GM12878 (cell line): ENCODE measurements at regions not wholly inside any gene's neighbourhood (a gene's known extent, or its start where the extent isn't known, plus 50 kb on each side); places are given as distances from the start of the nearest gene placed in this dataset.

Experiments
- ATAC-seq: fragments of 200-7000 bp; cut with Tn5 transposase; 3 replicates; pipeline ENCODE4 v1.9.1; 2020; ENCODE audit warnings: mild to moderate bottlenecking, moderate library complexity
- BruUV-seq: library from RNA; stranded (reverse); fragments of 400-500 nt; replicated peaks from 2 replicates; lab custom pipeline; 2021; lab: Mats Ljungman, UMichigan
- CTCF ChIA-PET: fragments of 300-600 bp; sonication (Branson Sonifier 250); formaldehyde crosslinking; extraction: SDS; loops from one replicate; lab custom pipeline; 2021; ENCODE audit warnings: inconsistent platforms; lab: Yijun Ruan, JAX
- POLR2A ChIA-PET: fragments of 350-600 bp; formaldehyde crosslinking; extraction: SDS; loops from one replicate; lab custom pipeline; 2021; ENCODE audit warnings: inconsistent platforms; lab: Charles Lee
- RAD21 ChIA-PET: fragments of 300-600 bp; sonication (Branson Sonifier 250); formaldehyde crosslinking; loops from one replicate; lab custom pipeline; 2023; ENCODE audit warnings: antibody characterized with exemption; ENCODE audit not compliant: unreplicated experiment; lab: Charles Lee
- SMC1A ChIA-PET: fragments of 300-600 bp; sonication (Branson Sonifier 250); formaldehyde crosslinking; loops from one replicate; lab custom pipeline; 2023; ENCODE audit not compliant: unreplicated experiment, uncharacterized antibody; lab: Charles Lee
- DNase-seq: peaks from one replicate; pipeline ENCODE4 v3.0.0-alpha.2; 2011; ENCODE audit warnings: low read depth, low spot score
- FAIRE-seq: peaks from 3 replicates; lab custom pipeline; 2011; peaks lifted over from hg19 to GRCh38; lab: Jason Lieb, UNC
- H2AFZ ChIP-seq: 2 replicates; pipeline ENCODE4 v1.6.0; 2011; ENCODE audit warnings: low read depth, low read length, control low read depth; ENCODE audit not compliant: control insufficient read depth
- H3K27ac ChIP-seq: 2 replicates; pipeline ENCODE4 v1.5.1; 2011; ENCODE audit warnings: control low read depth; ENCODE audit not compliant: control insufficient read depth, insufficient read depth
- H3K27me3 ChIP-seq, 2 experiments: replicated peaks in 1 of 2; 2 replicates each; pipeline versions ENCODE4 v1.6.0 to v1.6.1; 2011; ENCODE audit warnings: low read length in 1 of 2; ENCODE audit not compliant: control insufficient read depth in 2 of 2, insufficient read depth in 2 of 2
- H3K36me3 ChIP-seq, 2 experiments: 2 replicates each; pipeline ENCODE4 v1.5.1; 2011; ENCODE audit warnings: low read length in 1 of 2; ENCODE audit not compliant: control insufficient read depth in 2 of 2, insufficient read depth in 2 of 2
- H3K4me1 ChIP-seq: 2 replicates; pipeline ENCODE4 v1.6.1; 2011; ENCODE audit warnings: mild to moderate bottlenecking, low read length, moderate library complexity, mixed read lengths; ENCODE audit not compliant: control insufficient read depth, insufficient read depth
- H3K4me2 ChIP-seq: 2 replicates; pipeline ENCODE4 v1.6.0; 2011; ENCODE audit warnings: control low read depth; ENCODE audit not compliant: control insufficient read depth, insufficient read depth
- H3K4me3 ChIP-seq: fragments of 200-600 bp; sonication (generic); 2 replicates; pipeline ENCODE4 v1.5.1; 2016
- H3K79me2 ChIP-seq: 2 replicates; pipeline ENCODE4 v1.6.0; 2011; ENCODE audit warnings: low read length; ENCODE audit not compliant: control insufficient read depth, insufficient read depth
- H3K9ac ChIP-seq: 2 replicates; pipeline ENCODE4 v1.8.0; 2011; ENCODE audit warnings: low read length, control low read depth, mixed read lengths; ENCODE audit not compliant: control insufficient read depth, insufficient read depth
- H3K9me3 ChIP-seq: replicated peaks from 3 replicates; pipeline ENCODE4 v1.5.1; 2011; ENCODE audit warnings: mild to moderate bottlenecking, low read length; ENCODE audit not compliant: control insufficient read depth, insufficient read depth
- H4K20me1 ChIP-seq: 2 replicates; pipeline ENCODE4 v1.6.0; 2011; ENCODE audit not compliant: control insufficient read depth, insufficient read depth
- E2F8 ChIP-seq: fragments of 450-650 bp; IDR thresholded peaks from 2 replicates; pipeline ENCODE4 v1.6.1; 2018; ENCODE audit warnings: mild to moderate bottlenecking, low read depth, moderate library complexity; ENCODE audit not compliant: partially characterized antibody
- EED ChIP-seq: sonication (generic); IDR thresholded peaks from 2 replicates; pipeline ENCODE4 v1.6.1; 2016; ENCODE audit warnings: antibody characterized with exemption, low read depth
- MXI1 ChIP-seq: fragments of 150-350 bp; IDR thresholded peaks from 2 replicates; pipeline ENCODE4 v1.6.1; 2011; ENCODE audit warnings: low read depth, mild to moderate bottlenecking, inconsistent platforms, low read length, improper control_type of control experiment
- NBN ChIP-seq: fragments of 450-650 bp; IDR thresholded peaks from 2 replicates; pipeline ENCODE4 v1.6.1; 2016
- PML ChIP-seq: IDR thresholded peaks from 2 replicates; pipeline ENCODE4 v1.6.1; 2012; ENCODE audit warnings: low read length, inconsistent platforms
- POLR2AphosphoS5 ChIP-seq: IDR thresholded peaks from 2 replicates; pipeline ENCODE4 v1.6.1; 2011; ENCODE audit warnings: mild to moderate bottlenecking, low read length, inconsistent platforms
- RCOR1 ChIP-seq: conservative IDR thresholded peaks from 2 replicates; pipeline ENCODE4 v1.6.1; 2012; ENCODE audit warnings: low read depth, low read length, improper control_type of control experiment
- ZBTB40 ChIP-seq: fragments of 450-650 bp; IDR thresholded peaks from 2 replicates; pipeline ENCODE4 v1.6.1; 2016; ENCODE audit warnings: mild to moderate bottlenecking, moderate library complexity, borderline replicate concordance
- ZNF622 ChIP-seq: fragments of 450-650 bp; IDR thresholded peaks from 2 replicates; pipeline ENCODE4 v1.6.1; 2017; ENCODE audit warnings: mild to moderate bottlenecking, inconsistent platforms
- WGBS: methylation state at CpG from one replicate; pipeline ENCODE4 v1.1.6; 2016; ENCODE audit warnings: low lambda C conversion rate; ENCODE audit not compliant: insufficient replicate concordance, insufficient coverage; ENCODE audit errors: missing lambda C conversion rate; 5-methylcytosine and 5-hydroxymethylcytosine counted together
- in situ Hi-C: fragments of 300-500 bp; cut with MboI; formaldehyde crosslinking; loops from 9 replicates; pipeline ENCODE4 v1.14.3; 2018; ENCODE audit warnings: mixed read lengths
- intact Hi-C: fragments of 100-400 bp; cut with micrococcal nuclease; formaldehyde crosslinking; loops from one replicate; pipeline ENCODE4 v1.14.2; 2022; ENCODE audit not compliant: unreplicated experiment
- TF ChIP-seq, protein P1 (sequence below): fragments of 450-650 bp; IDR thresholded peaks from 2 replicates; pipeline ENCODE4 v1.6.1; 2017; ENCODE audit warnings: low read depth, mild to moderate bottlenecking, moderate library complexity

- TF ChIP-seq ZBTB40 (no peak), RCOR1 (no peak), NBN (no peak), MXI1 (no peak), POLR2AphosphoS5 (no peak), E2F8 (no peak), ZNF622 (no peak), PML (no peak), EED (no peak)
- TF ChIP-seq, protein P1, sequence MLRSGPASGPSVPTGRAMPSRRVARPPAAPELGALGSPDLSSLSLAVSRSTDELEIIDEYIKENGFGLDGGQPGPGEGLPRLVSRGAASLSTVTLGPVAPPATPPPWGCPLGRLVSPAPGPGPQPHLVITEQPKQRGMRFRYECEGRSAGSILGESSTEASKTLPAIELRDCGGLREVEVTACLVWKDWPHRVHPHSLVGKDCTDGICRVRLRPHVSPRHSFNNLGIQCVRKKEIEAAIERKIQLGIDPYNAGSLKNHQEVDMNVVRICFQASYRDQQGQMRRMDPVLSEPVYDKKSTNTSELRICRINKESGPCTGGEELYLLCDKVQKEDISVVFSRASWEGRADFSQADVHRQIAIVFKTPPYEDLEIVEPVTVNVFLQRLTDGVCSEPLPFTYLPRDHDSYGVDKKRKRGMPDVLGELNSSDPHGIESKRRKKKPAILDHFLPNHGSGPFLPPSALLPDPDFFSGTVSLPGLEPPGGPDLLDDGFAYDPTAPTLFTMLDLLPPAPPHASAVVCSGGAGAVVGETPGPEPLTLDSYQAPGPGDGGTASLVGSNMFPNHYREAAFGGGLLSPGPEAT: no peak
- H3K9me3 ChIP-seq: no peaks in the 10 kb centered on the region
- H3K9ac ChIP-seq: no peak overlapping the region
- FAIRE-seq (no peak), ATAC-seq (no peak), DNase-seq (no peak)
- H4K20me1 ChIP-seq: no peaks in the 10 kb centered on the region
- BruUV-seq: no TSS peak
- H3K4me3 ChIP-seq: no peak overlapping the region
- intact Hi-C loops: no loop called here
- no peaks in the 10 kb centered on the region for H3K27me3 ChIP-seq
- in situ Hi-C loops: no loop called here
- no peak overlapping the region for H3K4me2 ChIP-seq
- ChIA-PET CTCF (interaction anchor here (1.1 to 2.1 kb wide), 3 partner anchors 16 to 298 kb away, joined by 5 to 8 read pairs (median 6); no protein-coding TSS in a partner anchor), POLR2A (no interaction called here), RAD21 (interaction anchor here (1.0 kb wide), 1 partner anchor 118 kb away, joined by 3 read pairs; no protein-coding TSS in a partner anchor), SMC1A (no interaction called here)
- no peak overlapping the region for H2AFZ ChIP-seq
- H3K27ac ChIP-seq: no peak overlapping the region
- WGBS: 13% methylated on average over 3 of the region's 3 CpGs
- no peaks in the 10 kb centered on the region for H3K79me2 ChIP-seq
- no peaks in the 10 kb centered on the region for H3K36me3 ChIP-seq
- no peaks in the 10 kb centered on the region for H3K4me1 ChIP-seq
Measured at GRCh38 chr20:12210591-12210990, 292.9 kb downstream of the BTBD3 start.
